Prostate gland (tissue), 2 donors: ENCODE measurements at regions not wholly inside any gene's neighbourhood (a gene's known extent, or its start where the extent isn't known, plus 50 kb on each side); places are given as distances from the start of the nearest gene placed in this dataset.

Experiments
- POLR2A ChIP-seq: fragments of 450-650 bp; IDR thresholded peaks from one replicate; pipeline ENCODE4 v1.6.1; 2016; ENCODE audit warnings: antibody characterized with exemption, mild to moderate bottlenecking
- POLR2AphosphoS5 ChIP-seq: sonication (generic); formaldehyde crosslinking; IDR thresholded peaks from one replicate; pipeline ENCODE4 v1.6.1; 2017; ENCODE audit warnings: antibody characterized with exemption
- TF ChIP-seq, protein P1 (sequence below), 4 experiments: fragments of 200-600 bp in 2 of 4; fragments of 450-650 bp in 2 of 4; sonication (generic) in 2 of 4; IDR thresholded peaks; 1 replicate in 3 of 4; 2 replicates in 1 of 4; pipeline ENCODE4 v1.5.1; 2016 to 2019; ENCODE audit warnings: antibody characterized with exemption in 4 of 4, mild to moderate bottlenecking in 2 of 4, moderate library complexity in 2 of 4

DNA sequence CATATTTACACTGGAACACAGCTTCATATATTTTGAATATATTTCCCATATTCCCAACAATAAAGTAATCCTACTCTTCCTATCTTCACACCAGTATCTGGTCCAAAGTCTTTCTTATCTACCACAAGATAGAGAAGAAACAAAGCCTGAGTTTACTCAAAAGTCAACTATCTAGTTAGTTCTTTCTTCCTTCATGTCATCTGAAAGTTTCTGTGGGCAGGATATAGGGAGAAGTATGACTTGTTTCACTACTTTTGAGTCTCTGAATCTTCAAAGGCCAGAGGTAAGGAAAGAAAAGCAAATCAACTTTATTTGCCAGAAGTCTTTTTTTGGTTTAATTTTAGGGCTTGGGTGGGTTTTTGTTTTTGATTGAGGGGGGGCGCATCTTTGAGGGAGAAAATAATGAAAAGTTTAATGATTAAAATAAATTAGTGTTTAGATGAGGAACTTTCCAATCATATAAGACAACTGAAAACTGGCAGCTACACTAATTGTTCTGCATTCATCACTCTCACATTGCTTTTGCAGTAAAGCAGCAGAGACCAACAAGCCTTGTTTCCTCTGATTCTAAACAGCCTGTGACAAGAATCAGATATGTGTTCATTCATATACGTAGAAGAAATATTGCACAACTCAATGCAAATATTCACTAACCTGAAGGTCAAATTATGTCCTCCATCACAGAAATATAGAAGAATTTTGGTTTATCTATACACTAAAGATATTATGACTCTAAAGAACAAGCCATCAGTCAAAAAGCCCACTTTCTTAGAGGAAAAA lies 421.4 kb downstream of the SHQ1 start:
- TF ChIP-seq, protein P1, sequence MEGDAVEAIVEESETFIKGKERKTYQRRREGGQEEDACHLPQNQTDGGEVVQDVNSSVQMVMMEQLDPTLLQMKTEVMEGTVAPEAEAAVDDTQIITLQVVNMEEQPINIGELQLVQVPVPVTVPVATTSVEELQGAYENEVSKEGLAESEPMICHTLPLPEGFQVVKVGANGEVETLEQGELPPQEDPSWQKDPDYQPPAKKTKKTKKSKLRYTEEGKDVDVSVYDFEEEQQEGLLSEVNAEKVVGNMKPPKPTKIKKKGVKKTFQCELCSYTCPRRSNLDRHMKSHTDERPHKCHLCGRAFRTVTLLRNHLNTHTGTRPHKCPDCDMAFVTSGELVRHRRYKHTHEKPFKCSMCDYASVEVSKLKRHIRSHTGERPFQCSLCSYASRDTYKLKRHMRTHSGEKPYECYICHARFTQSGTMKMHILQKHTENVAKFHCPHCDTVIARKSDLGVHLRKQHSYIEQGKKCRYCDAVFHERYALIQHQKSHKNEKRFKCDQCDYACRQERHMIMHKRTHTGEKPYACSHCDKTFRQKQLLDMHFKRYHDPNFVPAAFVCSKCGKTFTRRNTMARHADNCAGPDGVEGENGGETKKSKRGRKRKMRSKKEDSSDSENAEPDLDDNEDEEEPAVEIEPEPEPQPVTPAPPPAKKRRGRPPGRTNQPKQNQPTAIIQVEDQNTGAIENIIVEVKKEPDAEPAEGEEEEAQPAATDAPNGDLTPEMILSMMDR (IDR thresholded peaks at IDR 0.05) = no peak
- TF ChIP-seq POLR2AphosphoS5 (no peak), POLR2A (no peak)
